GM21717 (cell line): ENCODE measurements at regions not wholly inside any gene's neighbourhood (a gene's known extent, or its start where the extent isn't known, plus 50 kb on each side); places are given as distances from the start of the nearest gene placed in this dataset.
"Not testable (repeated sequence)": the region's sequence is repeated elsewhere in the genome, so short reads cannot be mapped to it uniquely, and the experiment has no call there.

Experiments
- ATAC-seq: cut with Tn5 transposase; IDR thresholded peaks from one replicate; pipeline ENCODE4 v1.9.1; 2021; ENCODE audit warnings: mild to moderate bottlenecking, moderate library complexity; ENCODE audit not compliant: unreplicated experiment

DNA sequence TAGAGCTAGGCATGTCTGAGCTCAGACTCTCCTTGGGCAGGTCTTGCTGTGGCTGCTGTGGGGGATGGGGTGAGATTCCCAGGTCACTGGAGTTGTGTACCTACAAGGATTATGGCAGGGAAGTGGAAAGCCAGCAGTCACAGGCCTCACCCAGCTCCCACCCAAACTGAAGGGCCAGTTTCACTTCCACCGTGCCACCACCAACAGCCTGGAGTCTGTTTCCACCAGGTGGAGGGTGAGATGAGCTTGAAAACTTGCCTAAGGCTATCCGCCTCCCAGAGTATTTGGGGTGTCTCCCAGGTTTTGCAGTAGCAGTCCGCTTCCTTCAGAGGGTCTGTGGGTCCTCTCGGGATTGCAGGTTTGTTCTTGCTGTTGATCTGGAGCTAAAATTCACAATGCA is 327.7 kb downstream of the PTPRC start:
- no peak for ATAC-seq

DNA sequence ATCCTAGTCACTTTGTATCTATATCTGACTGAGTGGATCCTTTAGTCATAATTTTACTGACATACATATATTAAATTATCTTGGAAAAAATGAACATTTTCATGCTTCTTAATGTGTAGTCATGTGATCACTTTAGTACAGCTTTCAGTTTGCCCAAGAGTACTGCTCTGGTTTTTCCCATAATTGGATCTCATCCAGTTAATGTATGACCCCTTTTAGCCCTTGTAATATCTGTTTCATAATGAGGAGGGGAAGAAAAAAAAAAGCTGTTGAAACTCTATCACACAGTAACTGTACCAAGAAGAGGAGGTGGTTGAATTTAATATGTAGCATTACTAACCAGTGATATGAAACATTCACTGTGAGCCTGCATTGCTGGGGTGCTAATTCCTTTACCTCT is 328.7 kb downstream of the PTPRC start:
- ATAC-seq: no peak

DNA sequence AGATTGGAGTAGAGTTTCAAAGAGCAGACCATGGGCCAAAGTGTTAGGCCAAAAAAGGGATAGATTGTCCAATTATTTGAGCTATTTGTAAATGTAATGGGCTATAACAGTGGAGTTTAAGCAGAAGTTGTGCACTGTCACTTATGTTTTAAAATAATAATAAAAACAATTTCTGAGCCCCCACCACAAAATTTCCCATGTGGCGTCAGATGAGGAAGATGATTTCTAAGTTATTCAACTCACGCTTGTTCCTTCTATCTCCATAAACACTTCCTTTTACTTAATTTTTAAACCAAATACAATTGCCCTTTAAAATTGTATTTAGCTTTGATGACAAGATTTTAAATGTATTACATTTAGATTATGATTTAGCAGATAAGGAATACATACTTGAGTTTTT is 330.0 kb downstream of the PTPRC start:
- ATAC-seq: no peak

DNA sequence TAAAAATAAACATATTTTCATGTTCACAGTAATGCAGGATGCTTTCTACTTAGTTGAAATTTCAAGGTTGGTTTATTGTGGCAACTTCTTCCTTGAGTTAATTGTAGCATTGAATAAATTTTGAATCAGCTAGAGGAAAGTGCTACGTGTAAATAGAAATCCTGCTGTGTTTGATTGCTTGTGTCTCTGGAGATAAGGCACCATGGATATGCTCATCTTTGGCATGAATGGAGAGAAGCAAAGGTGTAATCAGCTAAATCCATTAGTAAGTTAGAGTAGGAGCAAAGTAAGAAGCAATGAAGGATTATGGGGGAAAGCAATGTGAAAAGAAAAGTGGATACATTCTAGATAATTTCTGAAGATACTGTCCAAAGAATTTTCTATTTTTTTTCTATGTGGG is 331.1 kb downstream of the PTPRC start:
- ATAC-seq: no peak

DNA sequence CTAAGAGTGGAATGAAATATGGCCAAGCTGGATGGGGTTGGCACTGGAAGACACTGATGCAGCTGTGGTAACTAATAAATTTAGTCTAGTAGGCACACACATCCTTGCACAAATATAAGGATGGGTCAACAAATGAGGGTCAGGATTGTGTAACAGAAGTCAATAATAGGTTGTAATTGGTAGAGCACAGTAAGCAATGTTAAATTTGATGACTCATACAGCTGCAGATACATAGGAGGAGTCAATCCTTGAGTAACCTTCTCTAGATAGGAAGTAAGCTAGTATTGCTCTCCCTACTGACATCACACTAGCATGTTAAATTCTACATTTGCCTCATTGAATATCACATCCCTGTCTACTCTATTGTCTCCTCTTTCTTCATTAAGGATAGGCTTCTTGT is 332.1 kb downstream of the PTPRC start:
- ATAC-seq: no peak

DNA sequence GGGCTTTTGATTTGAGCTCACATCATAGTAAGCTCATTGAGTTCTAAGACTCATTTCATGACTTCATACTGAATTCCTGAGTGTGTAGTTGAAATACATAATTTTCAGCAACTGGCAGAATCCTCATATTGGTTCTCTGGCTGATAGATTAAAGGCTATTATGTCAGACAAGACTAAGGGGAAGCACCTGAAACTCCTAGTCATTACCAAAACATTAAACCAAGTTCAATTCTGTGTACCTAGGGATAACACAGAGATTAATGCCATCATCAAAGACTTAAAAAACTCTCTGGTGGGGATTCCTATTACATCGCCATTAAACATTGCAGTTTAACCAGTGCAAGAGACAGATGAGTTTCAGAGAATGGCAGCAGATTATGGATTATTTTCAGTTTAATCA is 339.1 kb downstream of the PTPRC start:
- ATAC-seq: no peak

DNA sequence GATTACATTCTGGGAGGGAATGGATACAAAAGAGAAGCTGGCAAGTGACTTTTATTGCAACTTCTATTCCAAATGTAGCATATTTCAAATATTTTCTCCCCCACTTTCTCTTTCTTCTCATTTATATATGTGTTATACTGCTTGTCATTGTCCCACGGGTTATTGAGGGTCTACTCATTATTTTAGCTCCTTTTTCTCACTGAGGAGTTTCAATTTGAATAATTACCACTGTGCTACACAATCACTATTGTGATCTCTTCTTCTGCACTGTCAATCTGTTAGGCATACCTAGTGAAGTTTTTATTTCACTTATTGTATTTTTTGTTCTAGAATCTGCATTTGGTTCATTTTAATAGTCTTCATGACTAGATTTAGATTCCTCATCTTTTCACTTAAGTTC is 339.7 kb downstream of the PTPRC start:
- no peak for ATAC-seq

DNA sequence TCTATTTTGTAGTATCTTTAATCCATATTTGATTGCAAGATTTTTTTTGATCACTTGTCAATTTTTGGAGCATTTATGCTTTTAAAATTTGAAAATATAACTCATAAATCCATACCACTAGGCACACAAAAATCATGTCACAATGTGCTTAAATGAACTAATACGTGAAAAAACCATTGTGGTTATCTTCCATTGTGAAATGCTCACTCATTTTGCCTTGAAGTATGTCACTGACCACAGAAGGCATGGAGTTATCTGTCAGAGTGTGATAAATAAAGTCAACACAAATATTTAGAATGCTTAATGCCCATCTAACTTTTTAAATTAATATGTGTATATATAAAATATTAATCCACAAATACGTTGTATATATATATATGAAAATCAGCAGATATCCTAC is 347.2 kb downstream of the PTPRC start:
- ATAC-seq: no peak

DNA sequence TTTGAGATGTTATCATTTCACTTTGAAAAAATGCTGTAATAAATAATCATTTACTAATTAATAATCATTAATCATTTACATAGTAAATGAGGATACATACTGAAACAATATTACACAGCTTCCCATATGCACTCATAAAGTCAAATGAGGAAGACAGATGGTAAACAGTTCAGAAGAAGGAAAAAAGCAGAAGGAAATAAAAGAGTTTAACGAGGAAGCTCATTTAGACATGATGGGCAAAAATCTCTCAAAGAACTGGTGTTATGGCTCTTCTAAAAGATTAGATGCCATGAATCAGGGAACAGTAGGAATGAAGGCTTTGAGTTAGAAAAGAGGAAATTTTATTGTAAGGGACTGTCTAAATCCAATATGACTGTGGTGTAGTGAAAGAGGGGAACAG is 347.6 kb downstream of the PTPRC start:
- ATAC-seq: no peak

DNA sequence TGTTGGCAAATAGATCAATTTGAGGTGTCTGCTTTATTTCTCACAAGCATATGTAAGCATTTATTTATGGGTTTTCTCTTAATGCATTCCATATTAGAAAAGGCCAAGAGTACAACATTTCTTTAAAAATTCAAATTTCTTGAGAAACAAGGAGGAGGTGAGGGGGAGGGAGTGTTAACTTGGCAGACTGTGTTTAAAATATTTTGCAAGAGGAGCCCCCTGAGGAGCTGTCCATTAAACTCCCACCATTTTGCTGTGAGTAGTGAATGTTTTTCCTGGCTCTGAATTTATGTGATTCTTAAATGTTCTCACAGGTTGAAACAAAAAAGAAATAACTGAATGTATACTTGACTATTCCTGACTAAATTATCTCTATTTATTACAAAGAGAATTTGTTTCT is 363.8 kb downstream of the PTPRC start:
- ATAC-seq: no peak

DNA sequence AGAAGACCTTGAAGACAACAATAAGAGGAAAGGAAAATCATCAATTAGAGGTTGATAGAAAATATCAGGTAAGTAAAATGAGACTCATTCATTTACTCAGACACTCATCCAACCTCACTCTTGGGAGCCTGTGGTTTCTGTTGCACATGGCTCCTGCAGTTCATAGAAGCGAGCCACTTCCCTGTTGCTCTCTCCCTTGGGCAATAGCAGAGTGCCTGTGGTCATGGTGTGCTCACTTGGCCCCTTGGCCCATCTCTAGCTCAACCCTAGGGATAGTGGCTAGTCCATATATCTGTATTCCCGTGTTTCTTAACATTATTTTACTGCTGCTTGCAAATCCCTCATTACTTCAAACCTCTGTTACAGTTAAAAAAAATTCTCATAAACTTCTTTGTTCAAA is 368.6 kb downstream of the PTPRC start:
- no peak for ATAC-seq

DNA sequence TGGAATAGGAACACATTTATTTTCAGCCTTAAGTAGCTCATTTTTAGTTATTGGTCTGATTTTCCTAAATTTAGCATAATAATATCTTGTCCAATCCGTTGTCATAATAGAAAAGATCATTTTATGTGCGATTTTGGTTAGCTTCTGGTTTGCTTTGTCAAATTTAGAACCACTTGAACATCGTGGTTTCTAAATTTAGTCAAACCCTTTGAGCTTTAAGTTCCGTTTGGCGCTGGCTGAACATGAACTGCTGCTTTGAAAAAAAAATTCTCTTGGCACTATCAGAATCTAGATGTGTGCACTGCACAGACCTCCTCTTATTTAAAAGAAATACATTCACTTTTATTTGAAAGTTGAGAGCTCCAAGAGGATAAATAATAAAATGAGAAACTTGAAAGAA is 370.6 kb downstream of the PTPRC start:
- peak; percentile 55 for ATAC-seq

DNA sequence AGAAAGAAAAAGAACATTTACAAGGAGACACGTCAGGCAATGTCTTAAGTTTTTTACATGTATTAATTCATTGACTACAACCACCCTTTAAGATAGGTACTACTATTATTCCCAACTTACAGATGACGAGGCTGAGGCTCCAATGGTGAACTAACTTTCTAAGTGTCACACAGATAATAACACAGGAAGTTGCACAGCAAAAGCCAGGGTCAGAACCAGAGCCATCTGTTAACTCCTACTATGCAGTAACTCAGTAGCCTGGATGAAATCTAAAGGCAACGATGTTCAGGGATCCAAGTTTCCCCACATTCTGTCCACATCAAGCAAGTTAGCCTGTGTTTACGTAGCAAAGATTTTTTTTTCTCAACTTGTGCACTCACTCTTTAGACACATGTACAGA is 371.7 kb downstream of the PTPRC start:
- no peak for ATAC-seq

DNA sequence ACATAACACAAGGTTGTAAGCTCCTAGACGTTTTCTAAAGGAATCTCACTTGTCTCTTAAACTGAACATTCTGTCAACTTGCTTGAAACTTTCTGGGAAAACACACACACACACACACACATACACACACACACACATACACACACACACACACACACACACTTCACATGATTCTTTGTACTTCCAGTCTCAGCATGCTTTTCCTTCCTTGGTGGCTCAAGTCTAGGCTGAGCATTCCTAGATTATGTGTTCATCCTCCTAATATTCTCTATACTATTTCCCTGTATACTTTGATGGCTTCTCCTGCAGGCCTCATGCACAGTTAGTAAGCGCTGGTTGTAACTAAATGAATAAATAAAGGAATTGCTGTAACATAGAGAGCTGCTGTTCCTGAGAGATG is 372.1 kb downstream of the PTPRC start:
- ATAC-seq: no peak

DNA sequence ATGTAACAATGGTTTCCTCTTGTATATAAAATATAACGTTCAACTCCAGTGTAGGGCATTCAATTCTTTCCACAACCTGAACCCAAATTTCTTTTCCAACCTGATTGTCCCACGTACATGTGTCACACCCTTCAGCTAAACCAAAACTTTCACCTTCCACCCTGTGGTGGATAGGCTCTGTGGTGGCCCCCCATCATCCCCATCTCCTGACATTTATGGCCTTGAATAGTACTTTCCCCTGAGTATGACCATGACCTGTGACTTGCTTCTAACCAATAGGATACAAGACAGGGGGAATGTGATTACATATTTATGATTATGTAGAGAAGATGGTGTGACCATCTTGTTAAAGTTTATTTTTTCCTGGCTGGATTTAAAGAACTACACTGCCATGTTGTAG is 377.0 kb downstream of the PTPRC start:
- no peak for ATAC-seq

DNA sequence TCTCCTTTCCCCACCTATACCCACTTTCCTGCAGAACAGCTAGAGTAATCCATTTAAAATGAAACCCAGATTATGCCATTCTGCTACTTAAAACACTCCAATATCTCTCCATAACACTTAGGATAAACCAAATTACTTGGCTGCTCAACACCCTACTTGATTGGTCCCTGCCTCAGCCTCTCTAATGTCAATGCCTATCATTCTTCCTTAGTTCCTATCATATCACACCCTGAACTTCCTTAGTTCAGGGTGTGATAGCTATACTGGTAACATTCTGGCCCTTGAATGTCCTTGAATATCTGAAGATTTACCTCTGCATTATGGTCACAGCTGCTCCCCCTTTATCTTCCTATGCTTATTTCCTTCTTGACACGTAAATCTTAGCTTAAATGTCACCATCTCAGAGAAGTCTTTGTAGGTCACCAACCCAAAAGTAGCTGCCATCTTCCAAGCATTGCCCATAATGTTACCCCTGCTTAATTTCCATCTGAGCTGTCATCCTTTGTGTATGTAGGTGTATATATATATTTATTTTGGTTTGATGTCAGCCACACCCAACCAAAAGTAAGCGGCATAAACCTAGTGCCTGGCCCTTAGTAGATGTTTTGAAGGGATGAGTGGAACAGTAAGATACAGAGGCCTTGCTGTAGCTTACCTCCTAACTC is 379.8 kb downstream of the PTPRC start:
- no peak for ATAC-seq

DNA sequence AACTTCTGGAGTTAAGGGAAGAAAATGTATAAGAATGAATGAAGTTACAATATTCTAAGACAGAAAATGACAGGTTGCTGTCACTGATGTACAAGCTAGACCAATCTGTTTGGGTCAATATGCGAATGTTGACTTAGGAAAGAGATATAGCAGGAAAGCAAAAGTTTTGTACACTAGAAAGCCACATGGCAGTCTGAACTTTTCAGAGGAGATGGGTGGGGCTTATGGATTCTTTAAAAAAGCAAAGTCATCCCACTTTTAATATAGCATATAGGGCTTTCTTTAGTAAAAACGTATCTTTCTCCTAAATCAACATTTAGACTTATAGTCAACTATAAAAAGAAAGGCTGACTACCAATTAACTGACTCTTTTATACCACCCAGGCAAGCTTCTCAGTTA is 381.2 kb downstream of the PTPRC start:
- no peak for ATAC-seq

DNA sequence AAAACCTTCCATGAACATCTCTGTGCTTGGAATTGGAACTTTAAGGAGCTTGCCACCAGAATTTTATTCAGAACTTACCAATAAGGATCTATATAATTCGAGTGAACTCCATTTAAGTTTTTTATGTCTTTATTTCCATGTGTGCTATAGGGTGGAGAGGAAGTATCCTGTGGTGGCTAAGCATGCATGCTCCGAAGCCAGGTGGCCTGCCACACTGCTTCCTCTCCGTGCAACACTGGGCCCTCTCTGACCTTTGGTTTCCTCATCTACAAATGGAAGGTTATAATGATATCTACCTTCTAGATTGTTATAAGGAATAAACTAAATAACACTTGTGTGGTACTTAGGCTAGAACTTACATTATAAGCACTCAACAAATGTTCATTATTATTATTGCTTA is 382.1 kb downstream of the PTPRC start:
- ATAC-seq: no peak

DNA sequence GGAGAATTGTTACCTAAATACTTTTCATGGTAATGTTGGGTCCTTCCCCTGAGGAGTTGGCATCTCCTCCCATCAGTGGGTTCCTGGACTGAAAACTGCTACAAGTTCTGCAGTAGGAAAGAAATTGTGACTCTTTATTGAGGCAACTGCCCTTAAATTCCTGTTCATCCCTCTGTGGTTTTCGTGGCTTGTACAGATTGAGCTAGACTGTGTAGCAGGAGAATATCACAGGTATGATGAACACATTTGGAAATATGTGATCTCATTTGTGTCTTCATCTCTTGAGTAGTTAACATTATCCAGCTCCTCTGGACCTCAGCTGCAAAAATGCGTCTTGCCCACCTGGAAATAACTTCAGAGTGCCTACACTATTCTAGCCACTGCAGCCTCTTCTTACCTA is 390.6 kb downstream of the PTPRC start:
- no peak for ATAC-seq

DNA sequence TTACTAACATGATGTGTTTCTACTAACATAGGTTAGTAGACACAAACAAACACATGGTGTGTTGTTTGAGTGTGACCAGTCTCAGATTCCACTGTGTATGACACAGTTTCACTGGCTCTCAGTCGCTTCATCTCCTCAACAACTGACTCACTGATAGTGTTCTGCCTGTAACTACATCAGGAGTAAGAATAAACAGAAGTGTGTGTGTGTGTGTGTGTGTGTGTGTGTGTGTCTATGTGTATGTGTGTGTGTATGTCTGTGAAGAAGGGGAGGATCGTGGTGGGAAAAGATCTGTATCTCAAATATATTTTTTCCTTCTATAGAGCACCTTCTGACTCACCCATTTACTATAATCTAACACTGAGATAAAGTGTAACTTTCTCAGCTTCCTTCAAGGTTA is 391.0 kb downstream of the PTPRC start:
- no peak for ATAC-seq

DNA sequence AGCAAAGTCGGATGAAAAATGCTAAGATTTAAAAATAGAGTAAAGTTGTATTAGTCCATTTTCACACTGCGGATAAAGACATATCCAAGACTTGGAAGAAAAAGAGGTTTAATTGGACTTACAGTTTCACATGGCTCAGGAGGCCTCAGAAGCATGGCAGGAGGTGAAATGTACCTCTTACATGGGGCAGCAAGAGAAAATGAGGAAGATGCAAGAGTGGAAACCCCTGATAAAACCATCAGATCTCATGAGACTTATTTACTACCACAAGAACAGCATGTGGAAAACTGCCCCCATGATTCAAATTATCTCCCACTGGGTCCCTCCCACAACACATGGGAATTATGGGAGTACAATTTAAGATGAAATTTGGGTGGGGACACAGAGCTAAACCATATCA is 391.7 kb downstream of the PTPRC start:
- ATAC-seq: not testable (repeated sequence)

DNA sequence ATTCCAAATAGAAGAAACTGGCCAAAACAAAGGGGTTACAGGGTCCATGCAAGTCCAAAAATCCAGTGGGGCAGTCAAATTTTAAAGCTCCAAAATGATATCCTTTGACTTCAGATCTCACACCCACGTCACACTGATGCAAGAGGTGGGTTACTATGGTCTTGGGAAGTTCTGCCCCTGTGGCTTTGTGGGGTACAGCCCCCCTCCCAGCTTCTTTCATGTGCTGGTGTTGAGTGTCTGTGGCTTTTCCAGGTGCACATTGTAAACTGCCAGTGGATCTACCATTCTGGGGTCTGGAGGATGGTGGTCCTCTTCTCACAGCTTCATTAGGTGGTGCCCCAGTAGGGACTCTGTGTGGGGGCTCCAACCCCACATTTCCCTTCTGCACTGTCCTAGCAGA is 392.3 kb downstream of the PTPRC start:
- ATAC-seq: not testable (repeated sequence)

DNA sequence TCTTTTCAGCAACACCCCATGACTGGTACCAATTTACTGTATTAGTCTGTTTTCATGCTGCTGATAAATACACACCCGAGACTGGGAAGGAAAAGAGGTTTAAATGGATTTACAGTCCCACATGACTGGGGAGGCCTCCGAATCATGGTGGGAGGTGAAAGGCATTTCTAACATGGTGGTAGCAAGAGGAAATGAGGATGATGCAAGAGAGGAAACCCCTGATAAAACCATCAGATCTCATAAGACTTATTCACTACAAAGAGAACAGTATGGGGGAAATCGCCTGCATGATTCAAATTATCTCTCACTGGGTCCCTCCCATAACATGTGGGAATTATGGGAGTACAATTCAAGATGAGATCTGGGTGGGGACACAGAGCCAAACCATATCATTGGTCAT is 393.6 kb downstream of the PTPRC start:
- ATAC-seq: not testable (repeated sequence)

DNA sequence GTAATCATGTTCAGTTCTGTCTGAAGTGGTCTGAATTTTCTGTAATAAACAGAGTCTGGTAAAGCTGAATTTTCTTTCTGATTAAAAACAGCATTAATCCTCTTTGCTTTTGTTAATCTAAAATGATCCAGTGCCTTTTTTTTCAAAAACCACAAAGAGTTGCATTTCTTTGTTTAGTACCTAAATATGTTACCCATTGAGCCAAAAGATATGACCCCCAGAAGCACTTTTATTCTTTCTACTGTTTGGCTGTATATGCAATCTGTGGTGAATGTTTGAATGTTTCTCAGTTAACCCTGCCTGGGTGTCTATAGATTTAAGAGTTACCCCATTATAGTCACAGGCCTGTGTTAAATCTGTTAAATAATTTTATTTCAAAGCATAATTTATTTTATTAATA is 394.8 kb downstream of the PTPRC start:
- ATAC-seq: no peak
